ENCODE measurements at regions not wholly inside any gene's neighbourhood (a gene's known extent, or its start where the extent isn't known, plus 50 kb on each side); places are given as distances from the start of the nearest gene placed in this dataset.

DNA sequence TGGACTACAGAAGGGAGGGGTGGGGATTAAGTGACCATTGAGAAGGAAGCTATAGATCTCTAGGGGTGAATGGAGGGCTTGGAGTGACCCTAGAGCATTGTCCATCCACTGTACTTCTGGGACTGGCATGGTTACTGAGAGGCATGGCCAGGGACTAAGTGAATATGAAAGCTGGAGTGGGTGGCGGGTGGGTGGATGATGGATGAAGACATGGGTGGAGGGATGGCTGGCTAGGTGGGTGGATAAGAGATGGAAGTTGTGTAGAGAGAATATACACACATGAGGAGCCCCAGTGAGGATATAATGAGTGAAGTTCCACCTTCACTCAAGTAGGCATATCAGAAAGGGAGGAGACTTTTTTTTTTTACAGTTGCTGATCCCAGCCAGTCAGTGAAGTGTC is 65.5 kb upstream of the NRXN3 start:
- Histone ChIP-seq H3K4me1 (ENCODE audit: control insufficient read depth, insufficient read depth, low read length) (no peaks in the 10 kb centered on the region), H3K9me3 (ENCODE audit: control insufficient read depth, insufficient read depth, low read depth, low read length) (no peaks in the 10 kb centered on the region), H3K4me3 (ENCODE audit: low read depth in 2 of 2, low read length in 2 of 2) (no peak overlapping the region), H3K27ac (ENCODE audit: low read length) (no peak overlapping the region), H3K27me3 (ENCODE audit: control insufficient read depth, insufficient read depth, low read length) (no peaks in the 10 kb centered on the region), H3K36me3 (ENCODE audit: control insufficient read depth, insufficient read depth, low read length) (no peaks in the 10 kb centered on the region)
- no peak for TF ChIP-seq POLR2AphosphoS5 (IDR thresholded peaks at IDR 0.05; ENCODE audit: low read depth, low read length)
- TF ChIP-seq SIN3A (IDR thresholded peaks at IDR 0.05; ENCODE audit: borderline replicate concordance, insufficient read depth, low read depth, low read length), result no peak
- no peak for TF ChIP-seq TCF7L2 (IDR thresholded peaks at IDR 0.05; ENCODE audit: low read depth, low read length)
- TF ChIP-seq CTCF (IDR thresholded peaks at IDR 0.05), result no peak
- TF ChIP-seq REST (IDR thresholded peaks at IDR 0.05; ENCODE audit: insufficient read depth in 1 of 2, low read depth in 2 of 2, low read length in 1 of 2), result no peak
- ATAC-seq, result no peak
- in situ Hi-C loops (cut with HindIII; ENCODE audit: low pct_unique_long_range_greater_than_20kb, low sequenced_read_pairs), result no loop called here
- no peak for DNase-seq (ENCODE audit: low read depth, low spot score)
- no TSS peak for BruUV-seq (replicated peaks)
- POLR2A ChIA-PET, result no interaction called here
- CTCF ChIA-PET, result no interaction called here
- intact Hi-C loops (cut with micrococcal nuclease; ENCODE audit: unreplicated experiment), result no loop called here

GRCh38 chr14:78106381-78106780 is 63.8 kb upstream of the NRXN3 start:
- Histone ChIP-seq H3K27ac (ENCODE audit: low read length) (no peak overlapping the region), H3K27me3 (ENCODE audit: control insufficient read depth, insufficient read depth, low read length) (no peaks in the 10 kb centered on the region), H3K9me3 (ENCODE audit: control insufficient read depth, insufficient read depth, low read depth, low read length) (no peaks in the 10 kb centered on the region), H3K4me3 (ENCODE audit: low read depth in 2 of 2, low read length in 2 of 2) (no peak overlapping the region), H3K36me3 (ENCODE audit: control insufficient read depth, insufficient read depth, low read length) (no peaks in the 10 kb centered on the region), H3K4me1 (ENCODE audit: control insufficient read depth, insufficient read depth, low read length) (no peaks in the 10 kb centered on the region)
- in situ Hi-C loops (cut with HindIII; ENCODE audit: low pct_unique_long_range_greater_than_20kb, low sequenced_read_pairs), result no loop called here
- no peak for ATAC-seq
- TF ChIP-seq SIN3A (IDR thresholded peaks at IDR 0.05; ENCODE audit: borderline replicate concordance, insufficient read depth, low read depth, low read length) (no peak), POLR2AphosphoS5 (IDR thresholded peaks at IDR 0.05; ENCODE audit: low read depth, low read length) (no peak), CTCF (IDR thresholded peaks at IDR 0.05) (no peak), REST (IDR thresholded peaks at IDR 0.05; ENCODE audit: insufficient read depth in 1 of 2, low read depth in 2 of 2, low read length in 1 of 2) (no peak), TCF7L2 (IDR thresholded peaks at IDR 0.05; ENCODE audit: low read depth, low read length) (no peak)
- intact Hi-C loops (cut with micrococcal nuclease; ENCODE audit: unreplicated experiment), result no loop called here
- CTCF ChIA-PET, result no interaction called here
- POLR2A ChIA-PET, result no interaction called here
- BruUV-seq (replicated peaks), result no TSS peak
- DNase-seq (ENCODE audit: low read depth, low spot score), result no peak
